OCI-LY7 (cell line): ENCODE measurements at regions not wholly inside any gene's neighbourhood (a gene's known extent, or its start where the extent isn't known, plus 50 kb on each side); places are given as distances from the start of the nearest gene placed in this dataset.

Source experiments
- EZH2phosphoT487 ChIP-seq: fragments of 200-600 bp; sonication (generic); IDR thresholded peaks from 2 replicates; pipeline ENCODE4 v1.6.1; 2018; ENCODE audit warnings: low read depth, borderline replicate concordance, mild to moderate bottlenecking, mixed run types, antibody characterized with exemption, low read length, moderate library complexity, mixed read lengths
- TF ChIP-seq, protein P1 (sequence below): fragments of 200-600 bp; sonication (generic); conservative IDR thresholded peaks from 2 replicates; pipeline ENCODE4 v1.5.1; 2014; ENCODE audit warnings: mild to moderate bottlenecking, antibody characterized with exemption, low read length, moderate library complexity, mixed read lengths

DNA sequence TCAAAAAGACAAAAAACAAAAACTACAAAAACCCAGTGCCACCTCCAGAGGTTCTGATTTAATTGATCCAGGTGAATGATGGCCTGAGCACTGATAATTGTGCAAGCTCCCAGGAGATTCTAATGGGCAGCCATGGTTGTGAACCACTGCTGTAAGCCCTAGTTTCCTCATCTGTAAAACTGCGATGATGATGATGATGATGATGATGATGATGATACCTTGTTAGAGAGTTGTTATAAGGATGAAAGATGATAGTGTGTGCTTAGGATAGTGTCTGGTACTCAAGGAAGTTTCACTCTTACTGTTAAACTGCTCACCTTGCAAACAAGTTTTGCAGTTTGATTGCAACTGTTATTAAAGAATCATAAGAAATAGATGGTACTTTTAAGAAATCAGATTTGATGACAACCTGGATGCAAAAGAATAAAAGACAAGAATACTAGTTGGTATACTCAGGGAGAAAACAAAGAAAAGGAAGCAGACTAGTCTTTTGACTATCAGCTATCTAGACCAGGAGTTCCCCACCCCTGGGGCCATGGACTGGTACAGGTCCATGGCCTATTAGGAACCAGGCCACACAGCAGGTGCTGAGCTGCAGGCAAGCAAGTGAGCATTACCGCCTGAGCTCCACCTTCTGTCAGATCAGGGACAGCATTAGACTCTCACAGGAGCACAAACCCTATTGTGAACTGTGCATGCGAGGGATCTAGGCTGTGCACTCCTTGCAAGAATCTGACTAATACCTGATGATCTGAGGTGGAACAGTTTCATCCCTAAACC is 98.0 kb downstream of the OR2K2 start:
- TF ChIP-seq, protein P1, sequence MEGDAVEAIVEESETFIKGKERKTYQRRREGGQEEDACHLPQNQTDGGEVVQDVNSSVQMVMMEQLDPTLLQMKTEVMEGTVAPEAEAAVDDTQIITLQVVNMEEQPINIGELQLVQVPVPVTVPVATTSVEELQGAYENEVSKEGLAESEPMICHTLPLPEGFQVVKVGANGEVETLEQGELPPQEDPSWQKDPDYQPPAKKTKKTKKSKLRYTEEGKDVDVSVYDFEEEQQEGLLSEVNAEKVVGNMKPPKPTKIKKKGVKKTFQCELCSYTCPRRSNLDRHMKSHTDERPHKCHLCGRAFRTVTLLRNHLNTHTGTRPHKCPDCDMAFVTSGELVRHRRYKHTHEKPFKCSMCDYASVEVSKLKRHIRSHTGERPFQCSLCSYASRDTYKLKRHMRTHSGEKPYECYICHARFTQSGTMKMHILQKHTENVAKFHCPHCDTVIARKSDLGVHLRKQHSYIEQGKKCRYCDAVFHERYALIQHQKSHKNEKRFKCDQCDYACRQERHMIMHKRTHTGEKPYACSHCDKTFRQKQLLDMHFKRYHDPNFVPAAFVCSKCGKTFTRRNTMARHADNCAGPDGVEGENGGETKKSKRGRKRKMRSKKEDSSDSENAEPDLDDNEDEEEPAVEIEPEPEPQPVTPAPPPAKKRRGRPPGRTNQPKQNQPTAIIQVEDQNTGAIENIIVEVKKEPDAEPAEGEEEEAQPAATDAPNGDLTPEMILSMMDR = no peak
- TF ChIP-seq EZH2phosphoT487 = no peak
